ENCODE measurements at regions not wholly inside any gene's neighbourhood (a gene's known extent, or its start where the extent isn't known, plus 50 kb on each side); places are given as distances from the start of the nearest gene placed in this dataset.

- TF ChIP-seq, protein P1, sequence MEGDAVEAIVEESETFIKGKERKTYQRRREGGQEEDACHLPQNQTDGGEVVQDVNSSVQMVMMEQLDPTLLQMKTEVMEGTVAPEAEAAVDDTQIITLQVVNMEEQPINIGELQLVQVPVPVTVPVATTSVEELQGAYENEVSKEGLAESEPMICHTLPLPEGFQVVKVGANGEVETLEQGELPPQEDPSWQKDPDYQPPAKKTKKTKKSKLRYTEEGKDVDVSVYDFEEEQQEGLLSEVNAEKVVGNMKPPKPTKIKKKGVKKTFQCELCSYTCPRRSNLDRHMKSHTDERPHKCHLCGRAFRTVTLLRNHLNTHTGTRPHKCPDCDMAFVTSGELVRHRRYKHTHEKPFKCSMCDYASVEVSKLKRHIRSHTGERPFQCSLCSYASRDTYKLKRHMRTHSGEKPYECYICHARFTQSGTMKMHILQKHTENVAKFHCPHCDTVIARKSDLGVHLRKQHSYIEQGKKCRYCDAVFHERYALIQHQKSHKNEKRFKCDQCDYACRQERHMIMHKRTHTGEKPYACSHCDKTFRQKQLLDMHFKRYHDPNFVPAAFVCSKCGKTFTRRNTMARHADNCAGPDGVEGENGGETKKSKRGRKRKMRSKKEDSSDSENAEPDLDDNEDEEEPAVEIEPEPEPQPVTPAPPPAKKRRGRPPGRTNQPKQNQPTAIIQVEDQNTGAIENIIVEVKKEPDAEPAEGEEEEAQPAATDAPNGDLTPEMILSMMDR (IDR thresholded peaks at IDR 0.05) = no peak
- TF ChIP-seq POLR2A (IDR thresholded peaks at IDR 0.05) = no peak
Measured at GRCh38 chr3:148551767-148552260, 145.9 kb upstream of the AGTR1 start.
